SW480 (cell line): ENCODE measurements at regions not wholly inside any gene's neighbourhood (a gene's known extent, or its start where the extent isn't known, plus 50 kb on each side); places are given as distances from the start of the nearest gene placed in this dataset.
"Not testable (repeated sequence)": the region's sequence is repeated elsewhere in the genome, so short reads cannot be mapped to it uniquely, and the experiment has no call there.

Experiments
- DNase-seq: peaks from one replicate; pipeline ENCODE4 v3.0.0-alpha.2; 2016; ENCODE audit warnings: low spot score

- no peak for DNase-seq
Observed at GRCh38 chr5:60077292-60077691, 183.8 kb upstream of the PDE4D start.

- no peak for DNase-seq
Observed at GRCh38 chr5:60076746-60077145, 183.2 kb upstream of the PDE4D start.

- peak; percentile 3 for DNase-seq
Observed at GRCh38 chr5:60066502-60066901, 173.0 kb upstream of the PDE4D start.

DNA sequence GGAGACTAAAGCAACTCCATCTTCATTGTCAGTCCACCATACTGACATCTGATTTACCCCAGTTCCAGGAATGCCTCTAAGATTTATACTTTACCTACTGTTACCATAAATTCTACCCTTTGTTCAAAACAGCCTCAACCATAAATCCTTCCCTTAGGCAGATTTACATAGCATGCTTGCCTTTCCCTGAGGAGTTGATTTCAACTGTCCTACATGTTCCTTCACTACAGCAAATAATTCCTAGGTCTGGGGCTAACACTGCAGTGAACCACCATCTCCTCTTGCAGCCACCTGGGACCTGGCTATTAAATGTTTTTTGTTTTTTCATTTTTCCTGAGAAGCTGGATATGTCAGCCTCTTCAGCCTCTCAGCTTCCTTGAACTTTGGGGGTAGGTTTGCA is 166.9 kb upstream of the PDE4D start:
- no peak for DNase-seq

DNA sequence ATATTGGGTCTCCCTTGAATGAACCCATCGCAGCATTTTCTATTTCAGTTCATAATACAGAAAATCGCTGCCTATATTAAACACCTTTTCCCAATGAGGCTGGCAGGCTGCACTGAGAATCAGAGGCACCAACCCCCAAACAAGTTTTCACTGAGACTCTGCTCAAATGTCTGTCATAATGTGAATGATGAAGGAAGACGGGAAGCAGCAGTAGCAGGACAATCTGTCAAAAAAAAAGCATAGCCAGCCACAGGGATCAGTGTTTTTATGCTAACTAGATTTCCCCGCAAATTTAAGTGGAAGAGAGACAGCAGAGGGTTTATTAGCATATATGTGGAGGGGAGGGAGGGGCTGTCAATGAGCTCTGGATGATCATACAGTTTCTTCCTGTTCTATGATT is 162.7 kb upstream of the PDE4D start:
- DNase-seq: no peak

DNA sequence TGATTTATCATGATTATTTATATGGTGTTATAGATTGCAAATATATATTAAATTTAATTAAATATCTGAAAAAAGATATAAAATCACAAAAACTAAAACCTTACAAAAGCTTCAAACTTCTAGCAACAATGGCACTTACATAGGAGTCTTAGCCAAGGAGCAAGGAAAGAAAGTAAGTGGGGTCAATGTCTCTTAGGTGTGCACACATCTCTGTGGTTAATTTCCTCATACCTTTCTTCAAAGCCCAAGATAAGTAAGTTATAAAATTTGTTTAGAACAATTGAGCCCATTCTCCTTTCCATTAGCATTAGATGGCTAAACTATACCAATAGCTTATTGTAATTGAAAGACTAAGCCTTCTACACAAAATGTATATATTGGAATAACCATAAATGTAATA is 161.6 kb upstream of the PDE4D start:
- DNase-seq: no peak

DNA sequence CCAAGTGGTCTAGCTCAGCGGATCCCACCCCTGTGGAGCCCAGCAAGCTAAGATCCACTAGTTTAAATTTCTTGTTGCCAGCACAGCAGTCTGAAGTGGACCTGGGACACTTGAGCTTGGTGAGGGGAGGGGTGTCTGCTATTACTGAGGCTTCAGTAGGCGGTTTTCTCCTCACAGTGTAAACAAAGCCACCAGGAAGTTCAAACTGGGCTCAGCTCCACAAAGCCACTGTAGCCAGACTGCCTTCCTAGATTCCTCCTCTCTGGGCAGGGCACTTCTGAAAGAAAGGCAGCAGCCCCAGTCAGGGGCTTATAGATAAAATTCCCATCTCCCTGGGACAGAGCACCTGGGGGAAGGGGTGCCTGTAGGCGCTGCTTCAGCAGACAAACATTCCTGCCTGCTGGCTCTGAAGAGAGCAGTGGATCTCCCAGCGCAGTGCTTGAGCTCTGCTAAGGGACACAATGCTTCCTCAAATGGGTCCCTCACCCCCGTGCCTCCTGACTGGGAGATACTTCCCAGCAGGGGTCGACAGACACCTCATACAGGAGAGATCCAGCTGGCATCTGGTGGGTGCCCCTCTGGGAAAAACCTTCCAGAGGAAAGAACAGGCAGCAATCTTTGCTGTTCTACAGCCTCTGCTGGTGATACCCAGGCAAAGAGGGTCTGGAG is 148.6 kb upstream of the PDE4D start:
- not testable (repeated sequence) for DNase-seq

DNA sequence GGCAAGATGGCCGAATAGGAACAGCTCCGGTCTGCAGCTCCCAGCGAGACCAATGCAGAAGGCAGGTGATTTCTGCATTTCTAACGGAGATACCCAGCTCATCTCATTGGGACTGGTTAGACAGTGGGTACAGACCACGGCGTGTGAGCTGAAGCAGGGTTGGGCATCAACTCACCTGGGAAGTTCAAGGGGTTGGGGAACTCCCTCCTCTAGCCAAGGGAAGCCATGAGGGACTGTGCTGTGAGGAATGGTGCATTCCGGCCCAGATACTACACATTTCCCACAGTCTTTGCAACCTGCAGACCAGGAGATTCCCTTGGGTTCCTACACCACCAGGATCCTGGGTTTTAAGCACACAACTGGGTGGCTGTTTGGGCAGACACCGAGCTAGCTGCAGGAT is 148.0 kb upstream of the PDE4D start:
- DNase-seq: not testable (repeated sequence)

DNA sequence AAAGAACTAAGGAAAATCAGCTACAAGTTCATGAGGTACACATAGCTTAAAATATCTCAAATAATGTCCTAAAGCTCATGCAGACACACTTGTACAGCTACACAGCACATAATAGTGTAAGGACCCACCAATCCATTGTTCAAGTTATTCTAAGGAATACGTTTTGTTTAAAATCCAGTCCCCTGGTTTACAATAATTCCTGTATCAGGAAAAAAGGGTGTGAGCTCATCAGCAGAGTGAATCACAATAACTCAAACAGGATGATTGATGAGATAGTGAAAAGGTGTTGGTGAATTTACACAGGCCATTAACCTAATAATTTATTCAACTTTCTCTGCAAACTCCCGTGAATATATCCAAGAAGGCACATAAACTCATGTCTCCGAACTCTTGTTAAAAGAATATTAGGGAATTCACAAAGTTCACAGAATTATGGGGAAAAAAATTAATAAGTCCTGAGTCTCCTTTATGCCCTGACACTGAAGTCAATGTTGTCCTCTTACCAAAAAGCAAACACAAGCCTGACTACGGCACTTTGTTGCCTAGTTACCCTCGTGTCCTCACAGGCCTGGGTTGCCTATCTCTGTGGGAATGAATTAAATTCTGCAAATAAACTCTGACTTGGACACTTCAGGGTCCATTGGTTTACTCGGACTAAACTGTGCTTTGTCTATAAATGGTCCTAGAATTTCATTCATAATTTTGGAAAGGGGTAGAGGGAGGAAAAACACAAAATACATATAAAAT is 142.8 kb upstream of the PDE4D start:
- DNase-seq: no peak

DNA sequence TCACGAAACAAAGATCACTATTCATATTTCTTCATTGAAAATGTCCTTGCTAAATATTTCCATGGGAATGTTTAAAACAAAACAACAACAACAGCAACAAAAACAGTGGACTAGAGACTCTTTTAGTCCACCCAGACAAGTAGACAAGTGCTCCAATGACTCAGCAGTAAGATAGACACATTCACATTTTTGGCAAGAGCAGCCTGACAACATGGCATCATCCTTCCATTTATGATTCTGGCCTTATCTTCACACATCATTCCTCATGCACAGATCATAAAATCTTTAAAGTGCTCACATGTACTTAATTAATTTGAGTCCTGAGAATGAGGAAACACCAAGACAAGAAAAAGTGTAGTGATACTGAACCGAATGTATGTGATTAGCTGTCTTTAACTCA is 132.6 kb upstream of the PDE4D start:
- no peak for DNase-seq

GRCh38 chr5:60024104-60024503 is 130.6 kb upstream of the PDE4D start:
- DNase-seq: no peak

GRCh38 chr5:60023255-60023654 is 129.7 kb upstream of the PDE4D start:
- no peak for DNase-seq

DNA sequence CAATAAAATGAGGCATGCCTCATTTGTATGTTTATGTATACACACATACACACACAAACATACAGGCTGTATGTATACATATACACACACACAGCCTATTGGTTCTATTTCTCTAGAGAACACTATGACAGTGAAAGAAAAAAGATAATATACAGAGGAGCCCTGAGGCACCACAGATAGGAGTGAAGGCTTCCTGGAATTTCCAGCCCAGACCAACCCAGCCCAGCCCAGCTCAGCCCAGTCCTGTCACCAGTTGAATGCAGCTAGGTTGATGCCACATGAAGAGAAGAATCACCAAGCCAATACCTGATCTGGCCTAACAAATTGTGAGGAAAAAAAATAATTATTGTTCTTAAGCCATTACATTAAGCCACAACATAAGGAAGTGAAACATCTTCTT is 126.9 kb upstream of the PDE4D start:
- no peak for DNase-seq

GRCh38 chr5:60018960-60019359 is 125.4 kb upstream of the PDE4D start:
- DNase-seq: not testable (repeated sequence)

DNA sequence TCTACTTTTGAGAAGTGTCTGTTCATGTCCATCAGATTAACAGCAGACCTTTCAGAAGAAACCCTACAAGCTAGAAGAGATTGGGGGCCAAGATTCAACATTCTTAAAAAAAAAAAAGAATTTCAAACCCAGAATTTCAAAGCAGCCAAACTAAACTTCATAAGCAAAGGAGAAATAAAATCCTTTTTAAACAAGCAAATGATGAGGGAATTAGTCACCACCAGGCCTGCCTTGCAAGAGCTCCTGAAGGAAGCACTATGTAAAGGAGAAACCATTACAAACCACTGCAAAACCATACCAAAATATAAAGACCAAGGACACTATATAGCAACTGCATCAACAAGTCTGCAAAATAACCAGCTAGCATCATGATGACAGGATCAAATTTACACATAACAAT is 124.6 kb upstream of the PDE4D start:
- DNase-seq: no peak

GRCh38 chr5:60014331-60014730 is 120.8 kb upstream of the PDE4D start:
- no peak for DNase-seq

DNA sequence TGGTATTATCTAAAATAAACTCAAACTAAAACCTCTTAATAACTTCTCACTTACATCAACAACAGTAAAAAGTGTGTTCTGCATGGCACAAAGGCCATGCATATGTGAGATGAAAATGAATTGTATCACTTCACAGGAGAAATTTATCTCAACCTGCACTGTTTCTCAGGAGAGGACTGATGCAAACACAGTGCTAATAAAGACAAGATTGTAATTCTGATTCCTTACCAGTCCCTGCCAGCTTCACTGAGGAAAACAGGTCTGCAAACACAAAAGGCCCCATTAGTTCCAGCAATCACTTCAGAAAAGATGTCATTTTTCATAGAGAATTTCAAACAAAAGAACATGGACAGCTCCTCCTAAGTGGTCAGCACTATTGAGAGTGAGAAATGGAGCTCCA is 117.3 kb upstream of the PDE4D start:
- no peak for DNase-seq

GRCh38 chr5:60010328-60010727 is 116.8 kb upstream of the PDE4D start:
- DNase-seq: no peak

GRCh38 chr5:60007729-60008128 is 114.2 kb upstream of the PDE4D start:
- DNase-seq: no peak

- DNase-seq: no peak
Observed at GRCh38 chr5:59999056-59999455, 105.5 kb upstream of the PDE4D start.

- no peak for DNase-seq
Observed at GRCh38 chr5:59992206-59992605, 98.7 kb upstream of the PDE4D start.

- no peak for DNase-seq
Observed at GRCh38 chr5:59988396-59988795, 94.9 kb upstream of the PDE4D start.

GRCh38 chr5:59976342-59976741 is 82.8 kb upstream of the PDE4D start:
- no peak for DNase-seq

DNA sequence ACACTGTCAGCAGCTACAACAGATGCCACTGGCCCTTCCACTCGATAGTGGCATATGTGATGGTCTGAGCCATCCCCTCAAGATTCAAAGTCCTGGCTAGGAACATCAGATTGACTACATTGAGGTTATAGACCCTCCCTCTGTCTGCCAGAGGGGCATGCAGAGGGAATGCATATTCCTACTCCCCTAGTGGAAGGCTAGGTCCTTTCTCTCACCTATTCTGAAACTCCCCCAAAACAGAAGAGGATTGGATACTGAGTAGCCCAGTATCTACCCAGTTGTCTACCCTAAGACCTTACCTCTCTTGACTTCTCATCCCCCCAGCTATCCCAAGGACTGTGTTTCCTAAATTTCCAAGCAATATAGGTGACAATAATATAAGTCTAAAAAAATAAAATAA is 78.5 kb upstream of the PDE4D start:
- no peak for DNase-seq
